Right kidney (tissue), 1 donor: ENCODE measurements at regions not wholly inside any gene's neighbourhood (a gene's known extent, or its start where the extent isn't known, plus 50 kb on each side); places are given as distances from the start of the nearest gene placed in this dataset.

Source experiments
- DNase-seq: peaks from one replicate; pipeline ENCODE4 v3.0.0-alpha.2; 2016

DNA sequence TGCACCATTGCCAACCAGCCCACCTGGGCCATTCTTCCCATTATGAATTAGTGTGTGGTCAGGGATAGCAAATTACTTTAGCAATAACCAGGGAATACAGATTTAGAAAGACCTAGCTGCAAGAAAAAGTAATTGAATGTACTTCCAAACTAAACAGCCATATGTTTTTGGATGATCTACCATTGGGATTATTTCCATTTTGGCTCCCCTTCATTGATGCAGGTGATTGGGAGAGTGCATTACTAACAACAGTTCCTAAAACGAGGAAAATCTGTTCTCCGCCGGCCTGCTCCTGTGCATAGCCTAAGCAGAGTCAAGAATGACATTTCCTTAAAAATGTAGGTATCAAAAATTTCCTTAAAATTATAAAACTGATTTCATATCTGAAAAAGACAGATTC lies 58.5 kb downstream of the MAIP1 start:
- no peak for DNase-seq

DNA sequence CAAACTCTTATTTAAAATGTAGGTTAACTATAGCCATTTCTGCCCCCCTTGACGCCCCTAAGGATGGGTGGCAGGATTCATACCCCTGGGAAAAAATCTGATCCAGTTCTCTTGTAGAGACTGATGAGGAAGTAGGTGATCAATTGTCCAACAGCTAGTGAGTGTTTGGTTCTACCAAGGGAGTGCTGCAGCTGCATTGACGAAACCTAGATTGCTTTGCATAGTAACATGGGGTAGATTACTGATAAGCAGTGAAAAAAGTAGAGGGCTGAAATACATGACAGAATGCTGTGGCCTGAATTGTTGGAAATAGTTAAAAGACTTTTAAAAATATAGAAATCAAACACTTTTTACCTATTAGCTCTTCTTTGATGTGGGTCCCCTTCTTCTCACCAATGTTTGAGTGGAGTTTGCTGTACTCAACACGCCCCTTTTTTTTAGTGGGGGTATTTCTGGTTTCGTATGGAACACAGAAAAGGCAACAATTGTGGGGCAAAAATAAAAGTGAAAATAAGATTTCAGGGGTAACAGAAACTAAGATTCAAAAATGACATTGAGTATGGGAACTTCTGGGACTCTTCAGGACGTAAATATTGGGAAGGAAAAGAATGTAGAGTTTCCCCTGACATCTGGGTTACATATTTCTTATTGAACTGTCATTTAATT lies 66.2 kb downstream of the MAIP1 start:
- no peak for DNase-seq

DNA sequence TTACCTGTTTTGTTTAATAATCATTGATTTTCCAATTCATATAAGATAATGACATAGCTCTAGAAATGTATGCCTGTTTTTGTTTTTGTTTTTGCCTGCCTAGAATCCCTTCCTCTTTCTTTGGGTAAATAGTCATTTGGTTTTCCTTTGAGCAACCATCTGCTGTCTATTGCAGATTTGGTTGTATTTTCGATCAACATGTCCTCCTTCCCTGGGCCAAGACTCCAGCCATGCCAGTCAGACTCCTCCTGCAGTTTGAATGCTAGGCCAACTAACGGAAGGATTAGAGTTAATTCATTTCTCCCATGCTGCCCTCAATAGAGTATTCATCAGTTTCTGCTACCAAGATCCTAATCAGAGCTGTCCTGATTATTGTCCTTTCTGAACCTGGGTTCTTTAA lies 67.1 kb downstream of the MAIP1 start:
- DNase-seq, result no peak

DNA sequence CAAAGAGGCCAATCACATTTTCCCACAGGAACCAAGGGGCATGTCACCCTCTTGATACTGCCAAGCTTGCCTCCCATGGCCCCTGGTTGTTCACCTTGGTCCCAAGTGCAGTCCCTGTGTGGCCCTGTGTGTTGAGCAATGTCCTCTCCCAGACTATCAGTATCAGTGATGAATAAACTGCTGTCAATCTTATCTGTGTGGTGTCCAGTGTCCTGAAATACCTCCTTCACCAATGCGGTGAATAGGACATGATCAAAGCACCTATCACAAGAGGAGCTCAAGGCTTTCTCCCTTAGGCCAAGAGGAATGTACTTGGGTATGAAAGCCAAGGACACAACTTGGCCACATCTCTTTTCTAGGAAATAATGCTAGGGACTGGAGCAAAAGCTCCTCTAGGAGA lies 68.2 kb downstream of the MAIP1 start:
- no peak for DNase-seq

DNA sequence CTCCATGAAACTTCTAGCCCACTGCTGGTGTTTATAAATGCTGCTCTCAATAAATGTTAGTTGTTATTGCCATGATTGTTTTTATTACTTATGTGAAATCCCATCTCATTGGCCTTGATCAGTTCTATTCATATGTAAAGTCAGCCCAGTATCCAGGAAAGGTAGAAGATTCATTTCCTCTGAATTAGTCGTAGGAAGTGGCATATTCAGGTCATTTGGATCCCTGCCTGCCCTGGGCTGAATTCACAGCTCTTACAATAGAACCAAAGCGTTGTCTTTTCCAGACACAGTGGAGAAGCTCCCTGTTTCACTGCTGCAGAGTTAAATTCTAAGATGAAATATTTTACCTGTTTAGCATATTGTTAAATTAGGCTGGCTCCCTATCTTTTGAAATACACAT lies 70.3 kb downstream of the MAIP1 start:
- DNase-seq, result no peak

DNA sequence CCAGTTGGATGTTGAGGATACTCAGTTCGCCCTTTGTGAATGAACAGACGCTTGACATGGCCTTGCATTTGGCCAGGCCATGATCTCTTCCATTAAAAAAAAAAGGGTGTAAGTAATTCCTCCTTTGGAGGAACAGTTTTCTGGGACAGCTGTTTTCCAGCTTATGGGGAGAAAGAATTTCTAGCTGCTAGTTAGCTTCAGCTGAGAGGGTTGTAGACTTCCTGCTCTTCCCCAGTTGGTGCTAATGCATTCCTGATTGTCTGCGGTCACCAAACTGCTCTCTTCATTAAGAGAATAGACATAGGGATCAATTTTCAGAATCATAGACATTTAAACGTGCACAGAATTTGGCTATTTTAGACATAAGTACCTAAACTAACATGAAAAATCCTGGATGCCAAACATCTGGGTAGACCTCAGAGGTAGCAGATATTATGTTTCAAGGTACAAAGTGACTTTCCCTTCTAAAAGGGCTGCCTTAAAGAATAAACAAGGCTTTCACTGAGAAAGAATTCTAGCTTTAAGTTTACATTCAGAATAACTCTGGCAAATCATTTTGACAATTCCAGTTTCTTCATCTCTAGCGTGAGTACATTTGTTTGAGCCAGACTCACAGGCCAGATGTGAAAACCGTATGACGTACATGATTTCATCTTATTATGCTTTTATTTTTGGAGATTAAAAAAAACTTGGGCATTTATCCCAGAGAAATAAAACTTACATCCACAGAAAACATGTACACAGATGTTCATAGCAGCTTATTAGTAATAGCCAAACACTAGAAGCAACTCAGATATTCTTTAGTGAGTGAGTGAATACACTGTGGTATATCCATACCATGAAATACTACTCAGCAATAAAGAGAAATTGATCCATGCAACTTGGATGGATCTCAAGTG lies 71.2 kb downstream of the MAIP1 start:
- DNase-seq, result no peak

DNA sequence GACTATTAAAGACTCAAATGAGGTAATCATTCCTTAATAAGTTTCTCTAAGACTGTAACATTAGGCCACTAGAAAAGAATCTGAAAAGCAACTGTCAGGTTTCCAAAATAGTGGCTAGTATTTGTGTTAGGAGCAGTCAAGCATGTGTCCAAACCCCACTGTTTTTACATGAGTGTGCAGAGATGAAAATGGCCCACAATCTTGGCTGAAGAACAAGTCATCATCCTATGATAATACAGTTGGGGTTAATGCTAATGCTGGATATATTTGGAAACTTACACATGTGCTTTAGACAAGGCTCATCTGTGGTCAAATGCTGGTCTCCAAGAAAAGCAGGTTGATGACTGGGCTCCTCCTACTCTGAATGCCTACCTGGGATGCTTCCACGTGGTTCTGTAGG lies 73.6 kb downstream of the MAIP1 start:
- DNase-seq, result no peak

DNA sequence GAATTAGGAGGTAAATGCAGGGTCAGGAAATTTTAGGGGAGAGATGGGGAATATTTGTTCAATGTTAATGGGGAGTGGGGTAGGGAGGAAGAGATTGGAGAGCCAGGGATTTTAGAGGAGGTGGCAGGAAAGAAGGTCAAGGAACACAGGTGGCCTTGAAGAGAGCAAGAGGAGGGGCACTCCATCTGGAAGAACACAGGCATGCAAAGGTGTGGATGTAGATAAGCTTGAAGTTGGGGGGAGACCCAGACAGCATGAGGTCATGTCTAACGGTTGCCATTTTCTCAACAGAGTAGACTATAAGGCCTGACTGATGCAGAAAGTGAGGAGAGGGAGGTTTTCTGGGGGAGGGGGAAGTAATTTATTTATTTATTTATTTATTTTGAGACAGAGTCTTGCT lies 77.5 kb downstream of the MAIP1 start:
- no peak for DNase-seq

DNA sequence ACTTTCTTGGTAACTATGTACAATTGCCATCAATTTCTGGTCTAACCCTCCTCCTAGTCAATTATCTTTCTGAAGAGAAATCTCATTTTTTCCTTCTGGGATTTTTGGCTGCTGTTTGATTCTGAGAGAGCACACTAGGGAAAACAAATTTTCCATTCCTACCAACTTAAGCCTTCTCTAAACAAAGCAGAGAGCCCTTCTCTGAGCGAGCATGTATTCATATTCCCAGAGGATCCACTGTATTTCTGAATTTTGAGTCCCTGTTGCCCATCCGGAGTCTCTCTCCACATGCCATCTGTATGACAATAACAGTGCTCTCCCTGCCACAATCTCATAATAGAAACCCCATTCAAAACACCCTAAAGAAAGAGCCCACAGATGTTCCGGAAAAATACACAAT lies 78.5 kb downstream of the MAIP1 start:
- no peak for DNase-seq

DNA sequence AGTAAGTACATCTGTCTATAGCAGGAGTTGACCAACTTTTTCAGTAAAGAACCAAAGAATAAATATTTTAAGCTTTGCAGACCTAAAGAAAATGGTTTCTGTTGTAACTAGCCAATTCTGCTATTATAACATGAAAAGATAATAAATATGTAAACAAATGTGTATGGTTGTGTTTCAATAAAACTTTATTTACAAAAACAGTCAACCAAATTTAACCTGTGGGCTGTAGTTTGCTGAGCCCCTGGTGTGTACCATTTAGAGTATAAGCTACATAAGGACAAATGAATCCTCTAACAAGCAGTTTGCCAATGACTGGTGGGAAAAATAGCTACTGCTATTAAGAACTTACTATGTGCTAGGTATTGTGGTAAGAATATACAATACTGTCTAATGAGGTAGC lies 79.4 kb downstream of the MAIP1 start:
- DNase-seq, result no peak

DNA sequence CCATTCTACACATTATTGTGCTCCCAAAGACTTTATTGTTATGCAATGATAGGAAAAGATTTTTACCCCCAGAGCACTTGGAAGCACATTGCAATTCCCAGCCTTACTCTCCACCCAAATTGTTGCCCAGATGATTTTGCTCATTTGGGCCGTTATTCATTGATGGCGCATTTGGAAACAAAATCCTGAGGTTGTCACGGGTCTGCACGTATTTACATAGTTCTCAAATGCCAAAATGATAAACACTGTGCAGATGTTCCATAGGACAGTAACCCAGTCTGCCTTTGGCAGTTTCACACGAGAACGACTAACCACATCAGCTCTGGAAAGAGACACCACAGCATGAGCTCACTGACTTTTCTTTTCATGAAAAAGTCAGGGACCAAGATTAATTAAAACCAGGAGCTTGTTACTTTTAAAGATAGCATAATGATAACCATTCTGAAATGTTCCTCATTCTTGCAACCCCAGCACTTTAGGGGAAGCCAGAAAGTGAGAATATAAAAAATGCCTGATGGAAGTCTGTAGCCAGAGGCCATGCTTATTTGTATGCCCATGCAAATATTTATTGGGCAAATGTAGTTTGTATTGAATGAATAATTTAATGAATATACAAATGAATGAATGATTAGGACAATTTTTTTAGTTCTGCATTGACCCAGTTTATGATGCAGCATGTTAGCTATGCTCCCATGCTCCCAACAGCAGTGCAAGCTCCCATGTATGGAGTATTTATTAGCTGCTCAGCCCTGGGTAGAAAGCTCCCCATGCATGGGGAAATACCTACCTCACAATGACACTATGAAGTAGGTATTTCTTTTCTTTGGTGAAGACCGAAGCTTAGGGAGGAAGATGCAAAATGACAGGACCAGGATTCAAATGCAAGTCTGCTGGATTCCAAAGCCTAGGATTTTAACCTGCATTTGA lies 84.6 kb downstream of the MAIP1 start:
- DNase-seq, result no peak

DNA sequence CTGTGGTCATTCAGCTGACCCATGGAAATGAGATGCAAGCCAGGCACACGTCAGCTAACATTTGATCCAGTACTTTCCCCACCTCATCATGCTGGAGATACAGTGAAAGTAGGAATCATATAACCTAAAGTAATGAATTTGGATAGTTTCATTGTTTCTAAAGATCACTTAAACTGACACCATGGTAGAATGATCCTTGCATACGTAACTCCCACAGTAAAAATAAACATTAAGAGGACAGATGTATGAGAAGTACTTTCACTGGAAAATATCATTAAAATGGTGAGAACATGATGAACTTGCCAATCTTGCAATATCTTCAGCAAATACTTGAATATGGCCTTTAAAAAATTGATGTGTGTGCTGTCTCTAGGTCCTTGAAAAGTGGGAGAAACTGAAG lies 85.4 kb downstream of the MAIP1 start:
- DNase-seq, result no peak

DNA sequence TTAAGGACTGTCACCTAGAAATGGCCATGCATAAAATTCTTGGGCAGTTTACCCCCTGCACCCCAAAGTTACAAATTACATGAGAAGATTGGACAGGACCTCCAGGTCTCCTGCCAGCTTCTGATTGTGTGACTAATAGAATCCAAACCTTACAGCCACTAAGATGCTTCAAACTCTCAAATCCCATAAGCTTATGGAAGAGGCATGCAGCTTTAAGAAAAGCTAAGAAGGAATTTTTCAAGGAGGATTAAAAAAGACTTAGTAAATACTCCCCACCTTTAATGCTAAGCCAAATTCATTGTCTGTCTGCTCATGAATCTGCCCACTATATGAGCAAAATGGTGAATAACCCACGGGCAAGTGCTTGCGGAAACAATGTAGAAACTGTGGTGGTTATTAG lies 86.3 kb downstream of the MAIP1 start:
- no peak for DNase-seq

DNA sequence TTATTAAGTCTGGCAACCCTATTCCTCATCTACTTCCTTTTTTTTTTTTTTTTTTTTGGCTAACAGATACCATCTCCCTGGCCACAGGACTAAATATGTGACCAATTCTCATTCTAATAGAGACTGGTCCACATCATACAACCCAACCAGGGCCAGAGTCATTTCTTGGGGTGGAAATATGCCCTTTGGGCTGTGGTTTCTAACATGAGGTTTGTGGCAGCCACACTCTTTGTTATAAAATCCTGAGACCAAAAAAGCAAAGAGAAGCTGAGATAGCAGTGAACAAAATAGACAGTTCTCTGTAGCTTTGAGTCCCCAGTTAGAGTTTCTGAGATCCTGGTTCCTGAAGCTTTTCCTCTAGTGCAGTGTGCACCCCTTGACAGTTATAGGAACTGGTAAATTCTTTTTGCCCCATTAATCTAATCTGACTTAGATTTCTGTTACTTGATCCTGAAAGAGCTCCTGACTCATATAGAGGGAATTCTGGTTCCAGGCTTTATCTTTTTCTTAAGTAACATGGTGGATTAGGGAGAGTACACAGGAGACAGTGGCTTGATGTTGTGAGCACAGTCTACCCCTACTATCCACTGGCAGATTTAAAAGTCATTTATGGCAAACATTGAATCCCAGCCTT lies 86.8 kb downstream of the MAIP1 start:
- DNase-seq, result no peak

DNA sequence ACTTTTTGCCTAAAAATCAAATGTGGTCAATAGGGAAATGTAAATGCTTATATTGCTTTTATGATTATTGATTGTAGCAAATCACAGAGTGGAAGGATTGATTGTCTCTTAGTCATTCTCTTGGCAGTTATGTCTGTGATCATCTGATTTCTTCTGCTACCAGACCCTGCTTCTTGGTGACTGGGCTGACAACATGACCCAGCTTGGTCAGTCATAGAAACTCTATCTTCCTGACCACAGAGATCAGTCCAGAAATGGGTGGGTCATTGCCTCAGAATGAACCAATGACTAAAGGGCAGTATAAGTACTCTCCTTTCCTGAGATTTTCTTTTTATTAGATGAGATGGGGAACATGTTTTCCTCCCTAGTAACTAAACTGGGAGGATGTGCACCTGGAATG lies 87.6 kb downstream of the MAIP1 start:
- no peak for DNase-seq

DNA sequence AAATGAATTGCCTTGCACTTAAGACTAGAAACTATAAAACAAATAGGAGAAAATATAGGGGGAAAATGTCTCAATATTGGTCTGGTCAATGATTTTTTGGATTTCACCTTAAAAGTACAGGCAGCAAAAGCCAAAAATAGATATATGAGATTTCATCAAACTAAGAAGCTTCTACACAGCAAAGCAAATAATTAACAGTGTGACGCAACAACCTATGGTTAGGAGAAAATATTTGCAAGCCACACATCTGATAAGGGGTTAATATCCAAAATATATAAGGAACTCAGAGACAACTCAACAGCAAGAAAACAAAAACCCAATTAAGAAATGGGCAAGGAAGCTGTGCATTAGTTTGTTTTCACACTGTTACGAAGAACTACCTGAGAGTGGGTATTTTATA lies 89.1 kb downstream of the MAIP1 start:
- no peak for DNase-seq

DNA sequence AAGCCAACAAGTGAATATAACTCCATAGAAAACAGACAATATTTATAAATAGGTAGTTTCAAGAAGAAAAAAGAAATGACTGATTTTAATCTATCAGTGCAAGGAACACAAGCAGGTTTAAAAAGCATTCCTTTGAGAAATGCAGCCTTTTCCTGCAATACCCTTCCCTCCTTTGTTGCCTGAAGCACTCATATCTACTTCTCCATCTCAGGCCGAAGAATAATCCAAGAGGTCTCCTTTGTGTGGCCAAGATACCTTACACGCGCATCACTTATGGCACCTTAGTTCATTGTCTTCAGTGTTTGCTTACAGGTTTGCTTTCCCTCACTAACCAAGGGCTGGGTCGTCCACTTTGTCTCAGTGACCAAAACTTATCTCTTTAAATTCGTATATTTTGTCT lies 93.0 kb downstream of the MAIP1 start:
- DNase-seq, result no peak

DNA sequence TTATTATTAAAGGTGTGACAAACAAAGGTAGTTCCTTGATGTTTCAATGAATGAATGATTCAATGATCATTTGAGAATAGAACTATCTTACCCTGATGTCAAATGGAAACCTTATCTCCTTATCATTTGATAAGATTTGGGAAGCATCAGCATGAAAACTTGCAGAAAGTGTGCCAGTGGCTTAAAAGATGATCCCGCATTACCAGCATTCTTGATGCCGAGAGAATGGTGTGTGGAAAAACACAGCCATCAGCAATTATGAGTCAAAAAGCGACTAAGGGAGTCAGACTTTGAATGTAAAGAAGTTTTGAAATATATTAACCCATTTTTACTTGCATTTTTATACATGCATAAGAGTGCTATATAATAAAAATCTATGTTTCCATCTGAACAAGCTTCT lies 93.7 kb downstream of the MAIP1 start:
- no peak for DNase-seq

DNA sequence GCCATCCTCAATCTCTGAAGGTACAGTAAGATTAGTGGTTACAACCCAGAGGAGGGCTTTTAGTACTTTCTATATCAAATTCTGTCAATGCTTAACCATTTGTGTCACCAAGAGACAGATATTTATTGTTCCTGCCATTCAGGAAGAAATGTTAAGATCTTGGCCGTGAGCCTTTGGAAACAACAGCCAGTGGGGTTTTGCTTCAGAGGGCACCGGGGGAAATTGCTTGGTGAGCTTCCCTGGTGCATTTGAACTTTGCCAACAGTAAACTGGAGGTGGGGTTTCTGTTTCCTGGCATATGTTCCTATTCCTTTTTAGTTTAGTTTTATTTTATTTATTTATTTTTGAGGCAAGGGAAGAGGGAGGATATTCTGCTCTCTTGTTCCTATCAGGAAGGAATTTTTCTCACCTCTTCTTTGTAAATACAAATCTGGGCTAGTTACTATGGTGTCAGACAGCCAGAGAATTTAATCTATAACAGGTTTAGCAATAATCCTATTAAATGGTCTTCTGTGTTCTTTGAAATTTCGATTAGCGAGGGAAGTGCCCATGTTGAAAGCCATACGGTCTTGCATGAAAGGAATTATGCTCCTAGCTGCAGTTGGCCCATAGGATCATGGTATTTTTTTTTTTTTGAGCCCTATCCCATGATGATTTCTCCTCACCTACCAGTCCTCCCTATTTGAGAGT lies 95.7 kb downstream of the MAIP1 start:
- DNase-seq, result no peak

DNA sequence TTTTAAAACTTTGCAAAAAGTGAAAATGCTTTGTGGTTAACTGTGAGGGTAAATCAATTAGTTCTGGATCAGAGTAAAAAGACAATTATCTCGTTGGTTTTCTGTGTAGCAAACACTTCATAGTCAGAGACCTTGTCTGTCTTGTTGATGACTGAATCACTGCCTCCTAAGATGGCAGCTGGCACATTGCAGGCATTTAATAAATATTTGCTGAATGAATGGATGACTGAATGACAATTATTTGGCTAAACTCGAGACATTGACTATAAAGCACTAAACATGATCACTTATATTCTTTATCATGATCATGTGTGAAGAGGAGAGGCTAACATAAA lies 96.2 kb downstream of the MAIP1 start:
- DNase-seq, result no peak

DNA sequence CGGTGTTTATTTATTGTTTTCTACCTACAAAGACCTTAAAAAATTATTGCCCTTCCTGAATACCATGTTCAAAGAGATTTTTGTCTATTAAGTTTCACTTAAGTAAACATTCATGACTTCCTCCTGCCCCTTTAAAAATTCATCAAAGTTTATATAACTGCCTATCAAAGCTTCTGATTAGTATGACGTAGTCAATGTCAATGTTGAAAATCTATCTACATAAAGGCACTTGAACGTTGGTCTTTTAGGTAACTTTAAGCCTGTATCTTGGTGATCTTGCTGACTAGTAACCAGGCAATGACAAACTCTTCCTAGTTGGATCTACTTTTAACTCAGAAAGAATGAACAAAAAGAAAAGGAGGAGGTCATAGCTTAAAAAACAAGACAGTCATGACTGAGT lies 97.2 kb downstream of the MAIP1 start:
- DNase-seq, result no peak
